CD14-positive monocyte (primary cell): ENCODE measurements at regions not wholly inside any gene's neighbourhood (a gene's known extent, or its start where the extent isn't known, plus 50 kb on each side); places are given as distances from the start of the nearest gene placed in this dataset.

Experiments used
- DNase-seq, 3 donors: peaks; one replicate each; pipeline ENCODE4 v3.0.0-alpha.2; 2011 to 2022
- H2AFZ ChIP-seq: 2 replicates; pipeline ENCODE4 v1.6.0; 2012; ENCODE audit warnings: mild to moderate bottlenecking, low read depth, low read length, inconsistent platforms; ENCODE audit not compliant: insufficient read depth, poor library complexity, severe bottlenecking
- H3K27ac ChIP-seq, 2 donors: 1 replicate in 1 of 2; 2 replicates in 1 of 2; pipeline ENCODE4 v1.5.1; 2012 to 2013; ENCODE audit warnings: low read length in 2 of 2, control low read depth in 1 of 2, inconsistent platforms in 1 of 2, low read depth in 1 of 2, mild to moderate bottlenecking in 1 of 2
- H3K27me3 ChIP-seq, 2 donors: one replicate each; pipeline versions ENCODE4 v1.6.0 to v1.6.1; 2011 to 2013; ENCODE audit warnings: low read length in 2 of 2; ENCODE audit not compliant: control insufficient read depth in 2 of 2, insufficient read depth in 2 of 2
- H3K36me3 ChIP-seq, 2 donors: replicated peaks in 1 of 2; 1 replicate in 1 of 2; 2 replicates in 1 of 2; pipeline versions ENCODE4 v1.5.1 to v1.6.1; 2012 to 2013; ENCODE audit warnings: low read length in 2 of 2, control low read depth in 1 of 2, inconsistent platforms in 1 of 2, mild to moderate bottlenecking in 1 of 2; ENCODE audit not compliant: insufficient read depth in 2 of 2, control insufficient read depth in 1 of 2
- H3K4me1 ChIP-seq, 2 donors: 1 replicate in 1 of 2; 2 replicates in 1 of 2; pipeline versions ENCODE4 v1.5.1 to v1.6.1; 2012 to 2013; ENCODE audit warnings: low read length in 2 of 2, control low read depth in 1 of 2, inconsistent platforms in 1 of 2, mild to moderate bottlenecking in 1 of 2, moderate library complexity in 1 of 2; ENCODE audit not compliant: insufficient read depth in 2 of 2, control insufficient read depth in 1 of 2
- H3K4me2 ChIP-seq: replicated peaks from 2 replicates; pipeline ENCODE3; 2012; ENCODE audit warnings: low read length, moderate library complexity, mild to moderate bottlenecking; ENCODE audit not compliant: poor library complexity, severe bottlenecking; ENCODE audit errors: extremely low read depth
- H3K4me3 ChIP-seq, 3 experiments: fragments of 200-600 bp in 1 of 3; sonication (generic) in 1 of 3; replicated peaks in 1 of 3; 1 replicate in 2 of 3; 2 replicates in 1 of 3; pipeline ENCODE4 v1.5.1; 2011 to 2013; ENCODE audit warnings: low read length in 3 of 3, mild to moderate bottlenecking in 3 of 3, control low read depth in 2 of 3, low read depth in 2 of 3, inconsistent platforms in 1 of 3, moderate library complexity in 1 of 3
- H3K79me2 ChIP-seq: 2 replicates; pipeline ENCODE4 v1.6.0; 2012; ENCODE audit warnings: mild to moderate bottlenecking, control low read depth, inconsistent platforms, low read length, moderate library complexity; ENCODE audit not compliant: insufficient read depth
- H3K9ac ChIP-seq: 2 replicates; pipeline ENCODE4 v1.6.0; 2017; ENCODE audit warnings: low read length, mild to moderate bottlenecking; ENCODE audit not compliant: insufficient read depth, poor library complexity, severe bottlenecking
- H3K9me3 ChIP-seq, 2 donors: replicated peaks in 1 of 2; 1 replicate in 1 of 2; 2 replicates in 1 of 2; pipeline versions ENCODE4 v1.5.1 to v1.6.1; 2012 to 2013; ENCODE audit warnings: low read length in 2 of 2, control low read depth in 1 of 2; ENCODE audit not compliant: control insufficient read depth in 1 of 2, insufficient read depth in 1 of 2
- H4K20me1 ChIP-seq: 2 replicates; pipeline ENCODE4 v1.6.0; 2012; ENCODE audit warnings: mild to moderate bottlenecking, low read length, control low read depth, moderate library complexity; ENCODE audit not compliant: insufficient read depth
- H3K27ac Mint-ChIP-seq, 7 donors: one replicate each; pipeline ENCODE4 v1.8.0; 2020; ENCODE audit warnings: mild to moderate bottlenecking in 7 of 7, mixed read lengths in 7 of 7, moderate library complexity in 6 of 7, inconsistent platforms in 2 of 7
- H3K27me3 Mint-ChIP-seq, 3 donors: one replicate each; pipeline ENCODE4 v1.8.0; 2021 to 2022; ENCODE audit warnings: low read depth in 3 of 3, mild to moderate bottlenecking in 3 of 3, mixed read lengths in 3 of 3, moderate library complexity in 3 of 3, inconsistent platforms in 1 of 3
- H3K36me3 Mint-ChIP-seq, 2 donors: one replicate each; pipeline ENCODE4 v1.8.0; 2020; ENCODE audit warnings: mixed read lengths in 2 of 2, inconsistent platforms in 1 of 2, mild to moderate bottlenecking in 1 of 2
- H3K4me1 Mint-ChIP-seq: one replicate; pipeline ENCODE4 v1.8.0; 2020; ENCODE audit warnings: mild to moderate bottlenecking, mixed read lengths
- H3K4me3 Mint-ChIP-seq, 2 donors: one replicate each; pipeline ENCODE4 v1.8.0; 2020; ENCODE audit warnings: mild to moderate bottlenecking in 2 of 2, mixed read lengths in 2 of 2, moderate library complexity in 1 of 2
- H3K9me3 Mint-ChIP-seq, 7 donors: one replicate each; pipeline ENCODE4 v1.8.0; 2020 to 2022; ENCODE audit warnings: mixed read lengths in 7 of 7, mild to moderate bottlenecking in 6 of 7, moderate library complexity in 6 of 7, inconsistent platforms in 2 of 7
- WGBS: methylation state at CpG from one replicate; pipeline ENCODE4 v1.1.5; 2013; ENCODE audit warnings: missing lambda C conversion rate; ENCODE audit not compliant: insufficient coverage; 5-methylcytosine and 5-hydroxymethylcytosine counted together
- intact Hi-C, 2 donors: fragments of 100-400 bp; cut with micrococcal nuclease; formaldehyde crosslinking; loops; one replicate each; pipeline versions ENCODE4 v1.15.0 to v1.15.1; 2023
- TF ChIP-seq, protein P1 (sequence below): fragments of 200-600 bp; IDR thresholded peaks from one replicate; pipeline ENCODE4 v1.8.0; 2022; ENCODE audit warnings: antibody characterized with exemption, mild to moderate bottlenecking

- no peaks in the 10 kb centered on the region for H4K20me1 ChIP-seq
- H3K9me3 Mint-ChIP-seq: peaks cover 3 to 16% (median 8%) of the 10 kb centered on the region in 7 donors
- H3K27me3 ChIP-seq: no peaks in the 10 kb centered on the region
- no peak overlapping the region for H3K4me3 ChIP-seq
- H2AFZ ChIP-seq: no peak overlapping the region
- peaks cover 19 to 24% of the 10 kb centered on the region in 2 donors for H3K9me3 ChIP-seq
- no CpG with 5 or more reads among the region's 3 CpGs for whole genome bisulfite sequencing
- H3K4me1 Mint-ChIP-seq: no peaks in the 10 kb centered on the region
- TF ChIP-seq, protein P1, sequence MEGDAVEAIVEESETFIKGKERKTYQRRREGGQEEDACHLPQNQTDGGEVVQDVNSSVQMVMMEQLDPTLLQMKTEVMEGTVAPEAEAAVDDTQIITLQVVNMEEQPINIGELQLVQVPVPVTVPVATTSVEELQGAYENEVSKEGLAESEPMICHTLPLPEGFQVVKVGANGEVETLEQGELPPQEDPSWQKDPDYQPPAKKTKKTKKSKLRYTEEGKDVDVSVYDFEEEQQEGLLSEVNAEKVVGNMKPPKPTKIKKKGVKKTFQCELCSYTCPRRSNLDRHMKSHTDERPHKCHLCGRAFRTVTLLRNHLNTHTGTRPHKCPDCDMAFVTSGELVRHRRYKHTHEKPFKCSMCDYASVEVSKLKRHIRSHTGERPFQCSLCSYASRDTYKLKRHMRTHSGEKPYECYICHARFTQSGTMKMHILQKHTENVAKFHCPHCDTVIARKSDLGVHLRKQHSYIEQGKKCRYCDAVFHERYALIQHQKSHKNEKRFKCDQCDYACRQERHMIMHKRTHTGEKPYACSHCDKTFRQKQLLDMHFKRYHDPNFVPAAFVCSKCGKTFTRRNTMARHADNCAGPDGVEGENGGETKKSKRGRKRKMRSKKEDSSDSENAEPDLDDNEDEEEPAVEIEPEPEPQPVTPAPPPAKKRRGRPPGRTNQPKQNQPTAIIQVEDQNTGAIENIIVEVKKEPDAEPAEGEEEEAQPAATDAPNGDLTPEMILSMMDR: no peak
- H3K79me2 ChIP-seq: no peaks in the 10 kb centered on the region
- no peak overlapping the region for H3K4me3 Mint-ChIP-seq
- no peaks in the 10 kb centered on the region for H3K27me3 Mint-ChIP-seq
- H3K36me3 Mint-ChIP-seq: no peaks in the 10 kb centered on the region
- no peak overlapping the region for H3K4me2 ChIP-seq
- H3K4me1 ChIP-seq: no peaks in the 10 kb centered on the region
- H3K36me3 ChIP-seq: no peaks in the 10 kb centered on the region
- no peak overlapping the region for H3K9ac ChIP-seq
- no peak overlapping the region for H3K27ac Mint-ChIP-seq
- intact Hi-C loops: no loop called here
- DNase-seq: no peak
- H3K27ac ChIP-seq: no peak overlapping the region
Observed at GRCh38 chr14:87231336-87232026, 761.5 kb downstream of the GALC start.

GRCh38 chr14:87230726-87231125 lies 762.3 kb downstream of the GALC start:
- Histone ChIP-seq H3K4me3 (no peak overlapping the region), H3K9me3 (peaks cover 19 to 24% of the 10 kb centered on the region in 2 donors), H3K27ac (no peak overlapping the region), H4K20me1 (no peaks in the 10 kb centered on the region), H3K79me2 (no peaks in the 10 kb centered on the region), H3K4me2 (no peak overlapping the region), H3K4me1 (no peaks in the 10 kb centered on the region), H2AFZ (no peak overlapping the region), H3K9ac (no peak overlapping the region), H3K27me3 (no peaks in the 10 kb centered on the region), H3K36me3 (no peaks in the 10 kb centered on the region)
- no peak for DNase-seq
- Mint-ChIP-seq H3K27ac (no peak overlapping the region), H3K4me3 (no peak overlapping the region), H3K4me1 (no peaks in the 10 kb centered on the region), H3K9me3 (peaks cover 3 to 16% (median 8%) of the 10 kb centered on the region in 7 donors), H3K36me3 (no peaks in the 10 kb centered on the region), H3K27me3 (no peaks in the 10 kb centered on the region)
- TF ChIP-seq, protein P1: no peak
- intact Hi-C loops: no loop called here
